ENCODE measurements at regions not wholly inside any gene's neighbourhood (a gene's known extent, or its start where the extent isn't known, plus 50 kb on each side); places are given as distances from the start of the nearest gene placed in this dataset.

DNA sequence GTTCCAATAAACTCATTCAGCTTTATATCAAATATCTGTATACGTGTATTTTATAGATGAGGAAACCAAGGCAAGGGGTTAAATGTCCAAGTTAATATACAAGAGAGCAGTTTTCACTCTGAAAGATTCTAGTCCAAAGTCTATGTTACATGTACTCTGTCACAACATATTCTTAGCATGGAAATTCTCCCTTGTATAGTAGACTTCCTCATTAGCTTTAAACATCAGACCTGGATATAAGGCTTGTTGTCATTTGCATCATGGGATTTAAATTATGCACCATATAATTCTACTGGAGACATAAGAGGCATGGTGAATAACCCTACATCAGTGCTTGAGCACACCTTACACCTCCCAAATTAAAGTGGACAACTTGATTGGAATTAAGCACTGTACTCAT is 681.9 kb upstream of the CCDC179 start:
- Histone ChIP-seq H2BK15ac (ENCODE audit: low read depth, poor library complexity, severe bottlenecking) (no peak overlapping the region), H3K79me1 (replicated peaks; ENCODE audit: low read length, poor library complexity, severe bottlenecking) (no peaks in the 10 kb centered on the region), H2AK5ac (ENCODE audit: low read length, severe bottlenecking) (no peak overlapping the region), H3K4me1 (ENCODE audit: control insufficient read depth, insufficient read depth, low read depth, low read length) (peaks cover 4% of the 10 kb centered on the region), H3K23ac (ENCODE audit: low read length in 2 of 2) (no peak overlapping the region), H3K9me3 (ENCODE audit: control insufficient read depth, low read length) (no peaks in the 10 kb centered on the region), H2BK12ac (ENCODE audit: low read length in 2 of 2) (no peak overlapping the region), H2BK5ac (ENCODE audit: low read depth, low read length, poor library complexity, severe bottlenecking) (no peak overlapping the region), H3K4me3 (ENCODE audit: insufficient read depth in 1 of 2, low read depth in 1 of 2, low read length in 2 of 2) (no peak overlapping the region), H3K27me3 (ENCODE audit: control insufficient read depth in 1 of 2, insufficient read depth in 1 of 2, low read length in 2 of 2) (no peaks in the 10 kb centered on the region), H4K91ac (ENCODE audit: low read length) (no peak overlapping the region), H3K27ac (ENCODE audit: low read length, poor library complexity, severe bottlenecking) (no peak overlapping the region), H3K4me2 (ENCODE audit: low read length, poor library complexity, severe bottlenecking) (no peak overlapping the region), H4K8ac (ENCODE audit: low read length) (no peak overlapping the region), H2AFZ (ENCODE audit: low read depth, low read length) (no peak overlapping the region), H3K4ac (ENCODE audit: low read depth in 1 of 2, low read length in 2 of 2) (no peak overlapping the region), H2BK120ac (ENCODE audit: low read depth, low read length) (no peak overlapping the region), H3K36me3 (ENCODE audit: control insufficient read depth in 1 of 2, insufficient read depth in 2 of 2, low read depth in 1 of 2, low read length in 2 of 2) (no peaks in the 10 kb centered on the region), H3K9ac (ENCODE audit: low read length) (no peak overlapping the region), H3K18ac (ENCODE audit: low read depth in 1 of 2, low read length in 2 of 2) (no peak overlapping the region), H3K14ac (ENCODE audit: low read length in 2 of 2) (no peak overlapping the region)
- no peak for DNase-seq
- no CpG with 5 or more reads among the region's 1 CpG for WGBS

DNA sequence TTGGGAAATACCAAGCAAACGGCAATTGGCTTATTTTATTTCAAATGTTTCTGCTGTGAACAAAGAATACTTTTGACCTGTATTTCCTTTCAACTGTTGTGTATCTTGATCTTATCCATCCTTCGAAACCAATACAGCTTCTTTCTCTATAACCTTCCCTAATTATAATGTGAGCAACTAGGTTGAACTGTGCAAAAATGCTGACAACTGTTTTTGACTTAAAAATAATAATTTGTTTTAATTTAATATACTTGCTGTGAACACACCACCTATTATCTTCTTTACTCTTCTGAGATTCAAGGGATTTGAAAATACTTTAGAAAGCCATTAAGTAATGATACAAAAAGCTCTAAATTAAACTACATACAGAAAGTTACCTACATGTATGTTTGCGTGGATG is 682.5 kb upstream of the CCDC179 start:
- H4K91ac ChIP-seq (ENCODE audit: low read length) = no peak overlapping the region
- no CpG with 5 or more reads among the region's 3 CpGs for WGBS
- H3K79me1 ChIP-seq (replicated peaks; ENCODE audit: low read length, poor library complexity, severe bottlenecking) = no peaks in the 10 kb centered on the region
- H2BK120ac ChIP-seq (ENCODE audit: low read depth, low read length) = no peak overlapping the region
- no peaks in the 10 kb centered on the region for H3K9me3 ChIP-seq (ENCODE audit: control insufficient read depth, low read length)
- no peak overlapping the region for H3K23ac ChIP-seq (ENCODE audit: low read length in 2 of 2)
- H2AFZ ChIP-seq (ENCODE audit: low read depth, low read length) = no peak overlapping the region
- H4K8ac ChIP-seq (ENCODE audit: low read length) = no peak overlapping the region
- no peak overlapping the region for H3K4me2 ChIP-seq (ENCODE audit: low read length, poor library complexity, severe bottlenecking)
- H2BK15ac ChIP-seq (ENCODE audit: low read depth, poor library complexity, severe bottlenecking) = no peak overlapping the region
- H3K14ac ChIP-seq (ENCODE audit: low read length in 2 of 2) = no peak overlapping the region
- no peak overlapping the region for H3K4me3 ChIP-seq (ENCODE audit: insufficient read depth in 1 of 2, low read depth in 1 of 2, low read length in 2 of 2)
- H3K36me3 ChIP-seq (ENCODE audit: control insufficient read depth in 1 of 2, insufficient read depth in 2 of 2, low read depth in 1 of 2, low read length in 2 of 2) = no peaks in the 10 kb centered on the region
- no peak for DNase-seq
- H2BK5ac ChIP-seq (ENCODE audit: low read depth, low read length, poor library complexity, severe bottlenecking) = no peak overlapping the region
- H2AK5ac ChIP-seq (ENCODE audit: low read length, severe bottlenecking) = no peak overlapping the region
- no peak overlapping the region for H3K27ac ChIP-seq (ENCODE audit: low read length, poor library complexity, severe bottlenecking)
- H3K4ac ChIP-seq (ENCODE audit: low read depth in 1 of 2, low read length in 2 of 2) = no peak overlapping the region
- H3K18ac ChIP-seq (ENCODE audit: low read depth in 1 of 2, low read length in 2 of 2) = no peak overlapping the region
- H3K9ac ChIP-seq (ENCODE audit: low read length) = no peak overlapping the region
- peaks cover 4% of the 10 kb centered on the region for H3K4me1 ChIP-seq (ENCODE audit: control insufficient read depth, insufficient read depth, low read depth, low read length)
- H2BK12ac ChIP-seq (ENCODE audit: low read length in 2 of 2) = no peak overlapping the region
- no peaks in the 10 kb centered on the region for H3K27me3 ChIP-seq (ENCODE audit: control insufficient read depth in 1 of 2, insufficient read depth in 1 of 2, low read length in 2 of 2)

DNA sequence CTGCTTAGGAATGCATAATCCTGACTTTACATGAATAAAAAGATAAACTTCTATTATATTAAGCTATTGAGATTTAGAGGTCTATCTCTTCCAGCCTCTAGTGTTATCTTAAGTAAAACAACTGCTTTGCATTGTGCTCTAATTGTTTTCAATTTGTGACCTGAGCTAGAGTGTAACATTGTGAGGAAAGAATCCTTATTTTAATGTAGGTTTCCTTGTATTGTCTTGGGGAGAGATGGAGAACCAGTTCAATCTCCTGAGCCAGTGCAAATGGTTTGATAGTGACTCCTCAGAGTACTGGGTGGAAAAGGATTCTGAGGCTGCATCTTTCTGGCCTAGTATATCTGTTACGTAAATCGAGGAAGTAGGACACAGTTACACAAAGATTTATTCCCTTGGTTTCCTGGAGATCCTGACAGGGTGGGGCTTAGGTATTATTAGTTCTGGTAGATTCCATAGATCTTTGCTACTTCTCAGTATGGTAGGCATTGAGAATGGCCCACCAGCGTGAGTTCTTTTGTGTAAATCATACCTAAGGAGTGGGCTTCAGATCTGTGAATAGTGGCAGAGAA is 683.5 kb upstream of the CCDC179 start:
- H3K9ac ChIP-seq (ENCODE audit: low read length) = no peak overlapping the region
- no peak overlapping the region for H3K4ac ChIP-seq (ENCODE audit: low read depth in 1 of 2, low read length in 2 of 2)
- H3K14ac ChIP-seq (ENCODE audit: low read length in 2 of 2) = no peak overlapping the region
- no peaks in the 10 kb centered on the region for H3K9me3 ChIP-seq (ENCODE audit: control insufficient read depth, low read length)
- no peaks in the 10 kb centered on the region for H3K79me1 ChIP-seq (replicated peaks; ENCODE audit: low read length, poor library complexity, severe bottlenecking)
- H3K4me1 ChIP-seq (ENCODE audit: control insufficient read depth, insufficient read depth, low read depth, low read length) = peaks cover 4% of the 10 kb centered on the region
- H3K27me3 ChIP-seq (ENCODE audit: control insufficient read depth in 1 of 2, insufficient read depth in 1 of 2, low read length in 2 of 2) = no peaks in the 10 kb centered on the region
- no peak overlapping the region for H3K23ac ChIP-seq (ENCODE audit: low read length in 2 of 2)
- H2BK12ac ChIP-seq (ENCODE audit: low read length in 2 of 2) = no peak overlapping the region
- no peak overlapping the region for H4K91ac ChIP-seq (ENCODE audit: low read length)
- no peak overlapping the region for H2AFZ ChIP-seq (ENCODE audit: low read depth, low read length)
- H3K4me2 ChIP-seq (ENCODE audit: low read length, poor library complexity, severe bottlenecking) = no peak overlapping the region
- no peak overlapping the region for H3K18ac ChIP-seq (ENCODE audit: low read depth in 1 of 2, low read length in 2 of 2)
- no peak overlapping the region for H3K4me3 ChIP-seq (ENCODE audit: insufficient read depth in 1 of 2, low read depth in 1 of 2, low read length in 2 of 2)
- 35% methylated on average over 2 of the region's 3 CpGs for WGBS
- no peak overlapping the region for H2AK5ac ChIP-seq (ENCODE audit: low read length, severe bottlenecking)
- H2BK120ac ChIP-seq (ENCODE audit: low read depth, low read length) = no peak overlapping the region
- H2BK15ac ChIP-seq (ENCODE audit: low read depth, poor library complexity, severe bottlenecking) = no peak overlapping the region
- H4K8ac ChIP-seq (ENCODE audit: low read length) = no peak overlapping the region
- no peak for DNase-seq
- no peak overlapping the region for H2BK5ac ChIP-seq (ENCODE audit: low read depth, low read length, poor library complexity, severe bottlenecking)
- H3K36me3 ChIP-seq (ENCODE audit: control insufficient read depth in 1 of 2, insufficient read depth in 2 of 2, low read depth in 1 of 2, low read length in 2 of 2) = no peaks in the 10 kb centered on the region
- H3K27ac ChIP-seq (ENCODE audit: low read length, poor library complexity, severe bottlenecking) = no peak overlapping the region

DNA sequence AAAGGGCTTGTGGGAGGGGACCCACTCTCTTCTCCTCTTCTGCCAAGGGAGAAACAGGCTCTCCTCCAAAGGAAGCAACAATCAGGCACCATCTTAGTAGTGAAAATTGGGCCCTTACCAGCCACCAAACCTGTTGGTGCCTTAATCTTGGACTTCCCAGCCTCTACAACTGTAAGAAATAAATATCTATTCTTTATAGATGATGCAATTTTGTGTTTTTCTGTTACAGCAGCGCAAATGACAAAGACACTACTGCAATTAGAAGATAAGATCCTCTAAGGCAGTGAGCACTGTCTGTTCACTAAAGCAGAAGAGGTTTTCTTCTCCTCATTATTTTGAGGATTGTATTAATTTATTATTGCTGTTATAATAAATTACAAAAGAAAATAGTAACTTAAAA is 691.4 kb upstream of the CCDC179 start:
- H3K9ac ChIP-seq (ENCODE audit: low read length) = no peak overlapping the region
- H2BK5ac ChIP-seq (ENCODE audit: low read depth, low read length, poor library complexity, severe bottlenecking) = no peak overlapping the region
- no peak overlapping the region for H3K14ac ChIP-seq (ENCODE audit: low read length in 2 of 2)
- H3K4me3 ChIP-seq (ENCODE audit: insufficient read depth in 1 of 2, low read depth in 1 of 2, low read length in 2 of 2) = no peak overlapping the region
- no peak overlapping the region for H2AFZ ChIP-seq (ENCODE audit: low read depth, low read length)
- H3K9me3 ChIP-seq (ENCODE audit: control insufficient read depth, low read length) = peaks cover 14% of the 10 kb centered on the region
- no peak overlapping the region for H2BK15ac ChIP-seq (ENCODE audit: low read depth, poor library complexity, severe bottlenecking)
- WGBS = no CpG with 5 or more reads among the region's 1 CpG
- no peak overlapping the region for H4K91ac ChIP-seq (ENCODE audit: low read length)
- peaks cover 1% of the 10 kb centered on the region for H3K4me1 ChIP-seq (ENCODE audit: control insufficient read depth, insufficient read depth, low read depth, low read length)
- no peak overlapping the region for H3K18ac ChIP-seq (ENCODE audit: low read depth in 1 of 2, low read length in 2 of 2)
- H3K27ac ChIP-seq (ENCODE audit: low read length, poor library complexity, severe bottlenecking) = no peak overlapping the region
- no peak overlapping the region for H2AK5ac ChIP-seq (ENCODE audit: low read length, severe bottlenecking)
- no peak overlapping the region for H2BK120ac ChIP-seq (ENCODE audit: low read depth, low read length)
- no peaks in the 10 kb centered on the region for H3K27me3 ChIP-seq (ENCODE audit: control insufficient read depth in 1 of 2, insufficient read depth in 1 of 2, low read length in 2 of 2)
- no peaks in the 10 kb centered on the region for H3K36me3 ChIP-seq (ENCODE audit: control insufficient read depth in 1 of 2, insufficient read depth in 2 of 2, low read depth in 1 of 2, low read length in 2 of 2)
- H3K79me1 ChIP-seq (replicated peaks; ENCODE audit: low read length, poor library complexity, severe bottlenecking) = no peaks in the 10 kb centered on the region
- no peak overlapping the region for H2BK12ac ChIP-seq (ENCODE audit: low read length in 2 of 2)
- no peak overlapping the region for H3K23ac ChIP-seq (ENCODE audit: low read length in 2 of 2)
- DNase-seq = no peak
- no peak overlapping the region for H3K4me2 ChIP-seq (ENCODE audit: low read length, poor library complexity, severe bottlenecking)
- H4K8ac ChIP-seq (ENCODE audit: low read length) = no peak overlapping the region
- H3K4ac ChIP-seq (ENCODE audit: low read depth in 1 of 2, low read length in 2 of 2) = no peak overlapping the region
